Stimulated activated CD4-positive, alpha-beta T cell treated with anti-CD3 and anti-CD28 coated beads, Interleukin-1b, Interleukin-23, amount 100 ng/mL, for 1 hour (primary cell): ENCODE measurements at regions not wholly inside any gene's neighbourhood (a gene's known extent, or its start where the extent isn't known, plus 50 kb on each side); places are given as distances from the start of the nearest gene placed in this dataset.

Experiments
- DNase-seq, 2 donors: peaks; one replicate each; pipeline ENCODE4 v3.0.0-alpha.2; 2020; ENCODE audit warnings: low read depth in 2 of 2

DNA sequence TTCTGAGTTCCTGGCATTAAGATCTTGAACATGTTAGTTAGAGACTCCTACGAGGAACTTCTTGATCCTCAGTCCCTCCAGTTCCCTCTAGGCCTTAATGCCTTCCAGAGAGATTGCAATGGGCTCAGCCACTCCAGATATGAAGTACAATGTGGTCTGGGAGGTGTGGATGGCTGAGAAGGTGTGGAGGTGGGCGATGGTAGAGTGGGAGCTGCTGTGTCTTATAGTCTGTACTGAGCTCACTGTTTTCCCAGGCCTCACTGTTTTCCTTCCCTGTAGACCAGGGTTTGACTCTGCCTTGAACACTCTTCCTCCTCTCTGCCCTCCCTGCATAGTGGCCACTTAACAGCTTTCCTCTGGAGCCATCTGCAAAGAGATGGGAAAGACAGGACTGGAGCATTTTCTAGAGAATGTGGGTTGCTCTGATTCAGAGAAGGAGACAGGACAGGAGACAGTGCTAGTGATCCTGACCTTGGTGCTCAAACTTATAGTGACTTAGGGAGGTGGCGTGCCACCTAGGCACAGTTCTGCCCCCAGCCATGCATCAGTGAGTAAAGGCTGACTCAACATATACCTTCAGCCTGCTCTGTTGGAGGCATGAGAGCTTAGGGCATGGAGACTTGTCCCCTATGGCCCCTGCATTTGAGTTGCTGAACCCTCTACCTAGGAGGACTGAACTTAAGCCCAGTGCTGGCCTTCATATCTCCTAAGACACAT lies 129.7 kb downstream of the TDRD15 start:
- no peak for DNase-seq

DNA sequence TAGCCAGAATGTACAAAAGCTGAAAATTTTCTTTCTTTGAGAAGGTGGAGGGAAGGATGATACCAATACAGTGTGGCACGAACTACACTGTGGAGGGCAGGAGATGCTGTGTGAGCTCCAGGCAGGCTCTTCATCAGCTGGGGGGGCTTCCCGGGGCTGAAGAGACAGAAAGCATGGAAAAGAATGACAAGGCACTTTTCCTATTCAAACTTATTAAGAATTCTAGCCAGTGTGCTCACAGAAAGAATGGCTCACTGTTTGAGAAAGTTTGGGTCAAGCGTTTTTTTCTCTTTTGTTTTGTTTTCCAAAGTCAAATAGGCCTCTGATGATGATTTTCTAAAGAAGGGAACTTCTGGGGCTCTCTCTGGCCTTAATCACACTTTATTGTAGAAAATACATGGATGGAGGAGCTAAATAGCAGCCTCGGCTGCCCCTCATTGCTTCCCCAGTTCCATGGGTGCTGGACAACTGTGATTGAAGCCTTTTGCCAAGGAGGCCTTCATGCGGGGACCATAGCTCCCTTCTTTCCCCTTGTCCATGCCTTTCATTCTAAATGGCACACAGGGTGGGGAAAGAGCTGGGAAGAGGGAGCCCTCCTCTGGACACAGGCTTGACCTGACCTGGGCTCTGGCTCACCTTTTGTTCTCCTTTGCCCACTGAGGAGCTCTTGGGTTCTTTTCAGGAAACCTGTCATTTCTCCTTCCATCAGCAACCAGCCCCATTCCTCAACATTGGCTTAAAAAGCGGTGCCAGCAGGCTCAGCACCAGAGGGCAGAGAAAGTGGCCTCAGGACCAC lies 130.6 kb downstream of the TDRD15 start:
- no peak for DNase-seq

DNA sequence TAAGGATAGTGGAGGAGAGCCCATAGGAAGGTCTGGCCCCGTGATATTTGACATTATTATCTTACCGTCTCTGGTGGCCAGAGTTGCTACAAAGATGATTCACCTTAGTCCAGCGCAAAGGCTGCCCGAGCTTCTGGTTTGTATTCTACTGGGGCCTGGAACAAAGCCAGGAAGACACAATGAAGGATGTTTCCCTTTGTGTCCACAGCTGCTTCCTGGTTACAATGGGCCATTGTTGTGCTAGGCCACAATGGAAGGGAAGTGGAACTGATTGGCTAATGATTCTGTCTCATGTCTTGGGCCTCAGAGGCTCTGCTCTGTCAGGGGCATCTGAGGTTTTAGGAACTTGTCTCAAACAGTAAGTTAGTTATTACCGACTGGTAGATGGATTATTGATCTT lies 132.2 kb downstream of the TDRD15 start:
- no peak for DNase-seq

DNA sequence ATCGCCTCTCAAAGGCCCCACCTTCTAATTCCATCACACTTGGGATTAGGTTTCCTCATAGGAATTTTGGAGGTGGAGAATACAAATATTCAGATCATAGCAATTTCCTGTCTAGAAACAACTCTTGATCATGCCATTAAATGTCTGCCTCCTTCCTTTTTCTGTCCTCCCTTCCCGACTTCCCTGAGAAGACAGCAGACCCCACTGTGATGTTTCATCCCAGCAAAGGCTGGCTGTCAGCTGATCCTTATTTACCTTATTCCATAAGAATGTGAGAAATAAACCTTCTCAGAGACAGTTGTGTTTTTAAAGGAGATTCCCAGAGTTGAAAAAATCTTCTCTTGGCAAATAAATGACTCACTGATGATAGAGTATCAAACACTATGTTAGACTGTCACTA lies 133.9 kb downstream of the TDRD15 start:
- DNase-seq = no peak

DNA sequence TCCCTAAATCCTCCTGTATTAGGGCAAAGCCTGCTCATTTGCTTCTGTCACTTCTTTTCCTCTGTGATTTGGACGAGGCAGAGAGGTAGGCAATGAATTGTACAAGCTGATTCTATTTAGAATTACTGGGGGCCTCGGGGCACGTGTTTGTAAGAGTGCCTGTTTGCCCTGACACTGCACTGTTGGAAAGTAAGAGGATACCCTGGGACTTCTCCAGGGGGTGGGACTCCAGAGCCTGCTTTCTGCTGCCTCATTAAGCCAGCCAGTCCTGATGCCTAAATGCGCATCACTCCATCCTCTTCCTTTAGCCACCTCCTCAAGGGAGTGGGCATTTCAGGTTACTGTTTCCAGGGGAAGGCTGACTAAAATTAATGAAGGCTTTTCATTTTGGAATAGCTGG lies 134.3 kb downstream of the TDRD15 start:
- DNase-seq = no peak

DNA sequence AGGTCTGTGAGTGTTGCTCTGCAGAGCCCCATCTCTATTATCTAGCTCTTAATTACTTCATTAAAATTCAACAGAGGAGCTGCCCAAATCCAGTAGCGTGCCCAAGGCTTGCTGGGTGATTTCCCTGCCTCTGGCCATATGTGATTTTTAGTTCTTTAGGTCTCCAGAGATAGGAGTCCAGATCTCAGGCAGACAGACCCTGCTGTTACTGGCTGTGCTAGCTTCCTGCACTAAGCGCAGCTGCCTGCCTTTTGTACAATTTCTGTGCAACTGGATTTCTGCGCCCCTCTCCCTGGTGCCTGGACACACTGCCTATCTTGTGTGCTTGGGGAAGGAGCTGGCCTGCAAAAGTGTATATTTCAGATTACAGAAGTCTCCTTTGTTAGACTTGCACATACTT lies 136.5 kb downstream of the TDRD15 start:
- DNase-seq = no peak

DNA sequence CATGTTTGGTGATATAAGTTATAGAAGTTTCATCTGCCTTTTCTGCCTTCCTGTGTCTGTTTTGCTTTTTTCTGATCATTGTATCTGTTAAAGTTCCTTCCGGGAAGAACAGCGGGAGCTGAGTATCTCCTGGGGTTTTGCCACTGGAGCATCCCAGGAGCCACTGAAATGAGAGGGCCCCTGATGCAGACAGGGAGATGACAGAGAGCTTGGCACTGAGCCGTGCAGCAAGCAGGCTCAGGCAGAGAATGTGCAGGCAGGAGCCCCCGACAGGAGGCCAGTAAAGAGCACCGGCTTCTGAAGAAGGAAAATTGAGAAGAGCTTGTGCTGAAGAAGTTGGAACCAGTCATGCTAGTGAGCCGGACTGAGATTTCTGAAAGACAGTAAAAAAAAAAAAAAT lies 137.8 kb downstream of the TDRD15 start:
- no peak for DNase-seq

DNA sequence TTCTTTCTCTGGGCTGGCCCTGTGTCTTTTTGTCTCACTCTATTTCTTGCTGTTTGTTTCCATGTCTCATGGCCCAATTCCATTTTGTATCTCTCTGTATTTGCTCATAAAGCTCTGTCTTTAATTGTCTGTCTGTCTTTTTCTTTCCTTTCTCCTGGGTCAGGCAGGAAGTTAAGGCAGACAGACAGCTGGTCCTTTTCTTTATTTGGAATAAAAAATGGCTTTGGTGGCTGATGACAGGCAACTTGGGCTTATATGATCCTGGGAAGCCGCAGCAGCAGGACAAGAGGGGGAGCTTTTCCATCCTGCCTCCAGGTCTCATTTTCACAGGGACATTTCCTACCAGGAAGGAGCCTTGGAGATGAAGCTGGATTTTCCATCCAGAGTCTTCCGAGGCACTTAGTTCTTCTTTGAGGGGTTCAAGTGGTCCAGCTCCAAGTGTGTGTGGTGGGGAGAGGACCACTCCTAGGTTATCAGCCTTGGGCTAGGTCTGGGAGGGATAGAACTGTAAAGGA lies 138.7 kb downstream of the TDRD15 start:
- DNase-seq = no peak

DNA sequence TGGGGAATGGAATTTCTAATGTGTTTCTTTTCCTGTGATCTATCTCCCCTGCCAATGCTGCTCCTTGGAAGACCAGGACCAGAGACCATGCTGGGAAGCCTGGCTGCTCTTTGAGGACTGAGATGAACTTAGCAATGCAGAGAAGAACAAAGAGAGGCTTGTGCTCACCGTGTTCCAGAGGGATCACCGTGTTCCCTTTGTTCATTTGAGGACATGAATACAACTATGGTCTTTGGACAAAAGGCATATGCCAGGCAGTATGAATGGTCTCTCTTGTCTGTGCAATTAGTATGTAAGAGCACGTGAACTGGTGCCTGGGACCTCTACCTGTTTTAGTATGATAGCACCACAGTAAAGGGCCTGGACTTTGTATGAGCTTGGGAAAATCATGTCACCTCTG lies 139.9 kb downstream of the TDRD15 start:
- DNase-seq = no peak

DNA sequence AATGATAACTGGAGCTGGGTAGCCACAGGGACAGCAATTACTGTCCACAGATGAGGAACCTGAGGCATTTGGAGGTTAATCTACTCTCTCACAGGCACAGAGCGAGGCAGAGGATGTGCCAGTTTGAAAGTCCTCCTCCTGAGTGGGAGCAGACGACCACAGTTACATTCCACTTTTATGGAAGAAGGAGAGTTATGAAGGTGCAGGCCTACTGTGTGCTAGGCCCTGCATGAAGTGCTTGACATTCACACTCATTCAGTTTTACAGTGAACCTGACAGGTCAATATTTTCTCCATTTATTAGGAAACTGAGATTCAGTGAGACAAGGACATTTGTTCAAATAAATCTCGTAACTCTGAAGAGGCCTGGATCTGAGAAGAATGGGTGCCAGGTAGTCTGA lies 142.0 kb downstream of the TDRD15 start:
- DNase-seq = no peak

DNA sequence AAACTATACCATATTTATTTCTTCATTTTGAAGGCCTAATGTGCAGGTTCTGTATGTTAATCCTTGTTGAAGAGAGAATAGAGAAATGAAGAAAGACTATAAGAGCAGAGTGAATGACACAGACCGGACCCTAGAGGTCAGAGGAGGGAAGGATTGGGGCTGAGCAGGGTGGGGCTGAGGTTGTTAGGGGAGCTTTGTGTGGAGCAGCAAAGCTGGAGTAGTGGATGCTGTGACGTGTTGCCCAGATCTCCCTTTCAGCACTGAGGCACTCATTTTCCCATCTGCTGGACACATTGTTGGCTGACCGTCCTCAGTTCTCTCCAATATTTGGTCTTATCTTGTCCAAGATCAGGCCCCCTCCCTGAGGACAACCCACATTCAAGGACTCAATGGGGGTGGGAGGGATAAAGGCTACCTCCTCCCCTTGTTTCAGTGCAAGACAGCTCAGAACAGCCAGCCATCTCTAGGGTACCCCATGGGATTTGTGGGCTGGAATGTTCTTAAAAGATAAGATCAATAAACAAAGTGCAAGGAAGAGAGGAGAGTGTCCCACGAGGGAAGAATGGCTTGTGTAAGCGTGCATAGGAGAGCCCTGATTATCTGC lies 143.6 kb downstream of the TDRD15 start:
- DNase-seq = no peak

DNA sequence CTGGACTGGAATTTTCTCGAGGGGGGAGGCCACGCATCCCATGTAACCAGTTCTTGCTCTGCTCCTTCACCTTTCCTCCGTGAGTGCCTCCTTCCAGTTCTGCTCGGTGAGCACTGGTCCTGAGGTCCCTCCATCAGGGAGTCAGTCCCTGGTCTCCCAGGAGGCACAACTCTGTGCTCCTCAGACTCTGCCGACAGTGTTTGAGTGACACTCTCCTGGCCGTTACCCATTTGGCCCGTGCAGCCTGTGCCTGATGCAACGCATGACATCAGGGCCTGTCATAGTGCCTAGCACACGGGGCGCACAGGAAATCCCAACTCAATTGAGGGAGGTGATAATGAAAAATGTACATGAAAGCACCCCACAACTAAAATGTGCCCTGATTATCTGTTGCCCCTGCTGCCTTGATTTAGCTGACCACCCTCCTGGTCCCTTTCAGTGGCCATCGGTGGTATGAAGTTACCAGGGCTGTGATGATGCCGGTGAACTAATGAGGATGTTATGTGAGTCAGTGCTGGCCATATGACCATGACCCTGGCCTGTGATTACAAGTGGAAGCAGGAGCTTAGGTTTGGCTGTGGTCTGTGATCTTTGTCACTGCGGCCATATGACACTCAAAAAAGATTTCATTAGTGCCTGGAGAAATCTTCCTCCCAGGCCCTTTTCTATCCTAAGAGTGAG lies 144.6 kb downstream of the TDRD15 start:
- no peak for DNase-seq

DNA sequence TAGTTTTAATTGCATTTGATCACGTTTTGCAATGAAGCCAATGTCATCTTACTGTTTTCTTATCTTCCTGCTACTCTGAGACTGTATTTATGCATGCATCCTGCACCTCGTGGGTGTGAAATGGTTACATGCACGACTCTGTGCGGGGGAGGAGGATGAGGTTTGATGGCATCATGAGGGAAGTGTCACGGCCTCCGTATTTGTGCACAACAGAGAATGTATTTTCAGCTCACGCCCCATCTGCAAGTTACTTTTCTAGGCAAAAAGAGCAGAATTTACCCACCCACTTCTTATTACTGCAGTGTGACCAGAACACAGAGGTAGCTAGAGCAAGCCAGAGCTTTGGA lies 145.1 kb downstream of the TDRD15 start:
- no peak for DNase-seq

DNA sequence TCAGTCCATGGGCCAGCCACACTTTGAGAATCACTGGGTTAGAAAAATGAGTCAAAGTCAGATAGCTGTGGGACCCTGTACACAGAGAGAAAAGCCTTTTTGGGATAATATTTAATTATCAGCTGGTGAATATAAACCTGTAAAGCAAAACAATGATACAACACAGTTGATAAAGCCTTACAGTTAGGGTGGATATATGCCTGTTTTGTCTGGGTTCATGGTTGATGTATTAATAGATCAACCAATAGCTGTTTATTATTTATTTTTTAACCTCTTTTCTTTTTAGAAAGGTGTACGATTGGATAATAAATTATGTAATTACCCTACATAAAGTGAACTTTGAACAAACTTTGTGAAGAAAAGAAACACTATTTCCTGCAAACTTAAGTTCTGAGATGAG lies 145.6 kb downstream of the TDRD15 start:
- no peak for DNase-seq

DNA sequence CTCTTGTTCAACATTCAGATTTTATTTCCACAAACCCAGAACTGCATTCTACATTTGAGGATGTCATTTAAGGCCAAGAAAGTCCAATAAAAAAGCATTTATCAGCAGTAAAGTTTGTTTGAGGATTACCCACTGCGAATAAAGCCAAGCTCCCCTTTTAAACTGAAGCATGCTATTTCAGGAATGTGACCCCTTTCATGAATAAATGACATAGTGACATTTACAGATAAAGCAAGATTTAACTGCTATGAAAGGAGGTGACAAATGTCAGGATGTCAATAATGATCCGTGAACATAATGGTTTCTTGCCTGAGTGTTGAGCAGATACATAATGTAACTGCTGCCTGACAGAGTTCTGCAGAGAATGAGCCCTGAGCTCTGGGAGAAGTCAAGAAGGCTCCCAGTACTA lies 146.3 kb downstream of the TDRD15 start:
- DNase-seq = no peak

DNA sequence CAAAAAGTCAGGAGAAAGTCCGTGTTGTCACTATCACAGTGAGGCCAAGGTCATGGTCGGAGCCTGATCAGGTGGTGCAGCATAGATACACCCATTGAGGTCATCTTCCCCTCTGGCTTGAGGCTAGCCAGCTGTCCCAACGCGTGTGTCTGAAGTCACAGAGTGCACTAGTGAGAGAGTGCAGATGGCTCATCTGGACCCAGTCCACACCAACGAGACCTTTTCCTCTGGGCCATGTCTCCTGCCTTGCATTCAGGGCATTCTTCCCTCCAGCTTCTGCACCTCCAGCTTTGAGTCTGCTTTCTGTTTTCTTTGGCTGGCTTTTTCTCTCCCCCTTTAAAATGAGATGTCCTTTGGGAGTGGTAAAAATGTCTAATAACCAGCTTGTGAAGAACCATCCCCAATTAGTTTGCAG lies 146.9 kb downstream of the TDRD15 start:
- DNase-seq = no peak

DNA sequence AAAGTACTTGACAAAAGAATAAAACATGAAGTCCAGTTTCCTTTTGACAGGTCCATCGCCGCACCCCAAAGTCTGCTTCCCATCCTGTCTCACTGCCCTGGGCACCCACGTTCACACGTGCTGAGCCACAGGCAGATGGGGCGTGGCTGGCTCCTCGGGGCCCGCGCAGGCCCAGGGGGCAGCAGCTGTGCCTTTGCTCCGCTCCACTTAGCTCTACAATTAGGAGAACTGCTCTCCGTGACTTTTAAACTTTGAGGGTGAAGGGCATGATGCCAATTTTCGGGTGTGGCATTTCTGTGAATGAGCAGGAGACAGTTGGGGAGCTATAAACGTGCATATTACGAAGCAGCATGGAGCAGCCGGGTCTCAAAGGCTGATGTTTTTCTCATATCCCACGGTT lies 152.4 kb downstream of the TDRD15 start:
- no peak for DNase-seq

DNA sequence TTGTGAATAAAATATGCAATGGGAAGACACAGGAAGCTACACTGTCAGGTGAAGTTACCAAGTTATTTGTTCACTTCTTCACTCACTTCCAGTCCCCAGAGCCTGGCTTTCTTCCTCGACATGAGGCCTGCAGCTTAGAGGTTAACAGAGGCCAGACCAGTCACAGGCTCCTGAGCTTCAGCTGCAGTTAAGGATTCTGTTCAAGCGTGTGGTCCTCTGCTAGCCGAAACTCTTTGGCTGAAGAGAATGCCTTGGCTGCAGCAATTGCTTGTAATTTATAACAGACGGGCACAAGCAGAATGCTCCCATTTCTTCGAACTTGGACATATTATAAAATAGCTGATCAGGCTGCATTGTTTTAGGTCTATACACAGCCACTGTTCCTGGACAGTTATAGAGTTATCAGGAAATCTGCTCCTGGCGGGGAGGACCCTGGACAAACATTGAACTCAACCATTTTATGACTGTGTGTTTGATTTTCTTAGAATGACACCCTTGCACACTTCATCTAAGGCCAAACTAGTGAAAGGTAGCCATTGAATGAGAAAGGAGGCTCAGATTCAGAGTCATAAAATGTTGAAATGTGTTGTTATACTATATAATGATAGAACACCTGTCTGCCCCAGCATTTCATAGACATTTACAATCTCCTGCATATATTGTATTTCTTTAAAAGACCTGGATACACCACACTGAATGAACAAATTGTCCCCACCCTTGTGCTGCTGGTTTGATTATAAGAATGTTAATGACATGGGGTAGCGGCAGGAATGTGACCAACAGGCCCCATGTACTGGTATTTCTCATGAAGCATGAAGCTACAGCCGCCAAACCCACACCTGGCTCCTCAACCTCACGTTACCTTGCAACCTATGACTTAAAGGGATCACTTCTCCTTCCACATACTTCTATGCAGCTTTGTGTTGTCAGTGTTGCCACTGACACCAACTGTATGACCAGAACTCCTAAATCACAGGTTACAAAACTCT lies 153.6 kb downstream of the TDRD15 start:
- DNase-seq = no peak

DNA sequence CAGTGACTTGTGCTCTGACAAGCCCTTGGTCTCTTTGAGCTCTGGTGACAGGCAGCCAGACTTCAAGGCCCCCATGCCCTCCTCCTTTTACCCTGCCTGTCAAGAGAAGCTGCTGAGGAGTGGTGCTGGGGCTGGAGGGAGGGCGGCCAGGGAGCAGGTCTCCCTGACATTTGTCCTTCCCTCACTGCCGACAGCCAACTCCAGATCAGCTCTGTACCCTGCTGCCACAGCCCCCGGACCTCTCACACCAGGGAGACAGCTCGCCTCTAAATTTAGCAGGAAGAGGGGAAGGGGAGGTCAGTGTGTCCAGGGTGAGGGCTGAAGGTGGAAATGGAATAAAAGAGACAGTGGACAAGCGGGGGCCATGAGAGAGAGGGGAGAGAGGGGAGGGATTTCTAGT lies 155.8 kb downstream of the TDRD15 start:
- no peak for DNase-seq

DNA sequence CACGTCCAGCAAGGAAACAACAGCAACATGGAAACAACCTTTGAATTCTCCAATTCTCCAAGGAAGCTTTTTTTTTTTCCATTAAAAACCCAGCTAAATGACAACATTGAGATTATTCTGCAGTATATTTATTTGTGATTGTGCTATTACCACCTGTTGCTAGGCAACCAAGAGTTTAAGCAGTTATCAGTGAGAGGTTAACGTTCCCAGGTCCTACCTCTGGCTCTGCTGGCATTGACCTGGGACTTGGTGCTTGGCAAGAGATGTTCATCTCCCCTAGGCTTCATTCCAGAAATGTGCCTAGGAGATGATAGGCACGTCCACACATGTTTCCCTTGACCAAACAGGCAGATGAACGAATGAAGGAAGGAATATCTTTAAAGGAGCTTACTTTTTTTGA lies 157.0 kb downstream of the TDRD15 start:
- DNase-seq = no peak

DNA sequence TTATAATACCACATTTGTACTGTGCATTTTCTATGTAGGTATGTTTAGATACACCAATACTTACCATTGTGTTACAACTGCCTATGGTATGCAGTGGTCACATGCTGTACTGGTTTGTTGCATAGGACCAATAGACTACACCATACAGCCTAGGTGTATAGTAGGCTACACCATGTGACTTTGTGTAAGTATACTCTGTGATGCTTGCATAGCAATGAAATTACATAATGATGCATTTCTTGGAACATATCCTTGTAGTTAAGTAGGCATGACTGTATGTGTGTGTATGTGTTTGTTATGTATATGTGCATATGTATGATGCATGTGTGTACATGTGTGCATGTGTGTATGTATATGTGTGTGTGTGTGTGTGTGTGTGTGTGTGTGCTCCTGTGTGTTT lies 157.6 kb downstream of the TDRD15 start:
- DNase-seq = no peak
